Liver (tissue), 8 donors: ENCODE measurements at regions not wholly inside any gene's neighbourhood (a gene's known extent, or its start where the extent isn't known, plus 50 kb on each side); places are given as distances from the start of the nearest gene placed in this dataset.

Experiments used
- DNase-seq: peaks from one replicate; pipeline ENCODE4 v3.0.0-alpha.2; 2017; ENCODE audit warnings: low spot score
- H3K27ac ChIP-seq, 2 donors: one replicate each; pipeline ENCODE4 v1.7.0; 2013; ENCODE audit warnings: inconsistent platforms in 2 of 2, low read length in 2 of 2, control low read depth in 1 of 2, low read depth in 1 of 2, mild to moderate bottlenecking in 1 of 2
- H3K27me3 ChIP-seq, 4 donors: one replicate each; pipeline versions ENCODE4 v1.6.1 to v1.7.0; 2013; ENCODE audit warnings: low read length in 3 of 4, inconsistent platforms in 1 of 4, mild to moderate bottlenecking in 1 of 4, moderate library complexity in 1 of 4; ENCODE audit not compliant: control insufficient read depth in 4 of 4, insufficient read depth in 4 of 4
- H3K36me3 ChIP-seq, 4 donors: one replicate each; pipeline versions ENCODE4 v1.6.1 to v1.7.0; 2013; ENCODE audit warnings: low read length in 3 of 4, mild to moderate bottlenecking in 3 of 4, low read depth in 1 of 4, moderate library complexity in 1 of 4; ENCODE audit not compliant: control insufficient read depth in 4 of 4, insufficient read depth in 3 of 4
- H3K4me1 ChIP-seq, 4 donors: one replicate each; pipeline versions ENCODE4 v1.6.1 to v1.7.0; 2013; ENCODE audit warnings: low read length in 3 of 4, mild to moderate bottlenecking in 3 of 4, moderate library complexity in 1 of 4; ENCODE audit not compliant: control insufficient read depth in 4 of 4, insufficient read depth in 4 of 4
- H3K4me3 ChIP-seq, 3 donors: one replicate each; pipeline versions ENCODE4 v1.6.1 to v1.7.0; 2013; ENCODE audit warnings: low read length in 3 of 3, control low read depth in 1 of 3, low read depth in 1 of 3, mild to moderate bottlenecking in 1 of 3
- H3K9ac ChIP-seq, 2 donors: one replicate each; pipeline ENCODE4 v1.7.0; 2013; ENCODE audit warnings: low read length in 2 of 2, mild to moderate bottlenecking in 2 of 2, moderate library complexity in 2 of 2, control low read depth in 1 of 2, low read depth in 1 of 2
- H3K9me3 ChIP-seq, 4 donors: one replicate each; pipeline versions ENCODE4 v1.6.1 to v1.7.0; 2013; ENCODE audit warnings: low read length in 3 of 4; ENCODE audit not compliant: control insufficient read depth in 4 of 4
- FOXA1 ChIP-seq: IDR thresholded peaks from 2 replicates; pipeline ENCODE4 v1.6.1; 2016; ENCODE audit warnings: antibody characterized with exemption
- GABPA ChIP-seq, 2 donors: IDR thresholded peaks in 1 of 2; conservative IDR thresholded peaks in 1 of 2; 2 replicates each; pipeline ENCODE4 v1.6.1; 2016; ENCODE audit warnings: antibody characterized with exemption in 2 of 2, mild to moderate bottlenecking in 1 of 2, moderate library complexity in 1 of 2
- HNF4A ChIP-seq, 2 donors: conservative IDR thresholded peaks; 2 replicates each; pipeline ENCODE4 v1.6.1; 2016; ENCODE audit warnings: antibody characterized with exemption in 2 of 2, mild to moderate bottlenecking in 2 of 2
- HNF4G ChIP-seq: IDR thresholded peaks from 2 replicates; pipeline ENCODE4 v1.6.1; 2016; ENCODE audit warnings: antibody characterized with exemption
- JUND ChIP-seq, 2 donors: IDR thresholded peaks; 2 replicates each; pipeline ENCODE4 v1.6.1; 2016; ENCODE audit warnings: antibody characterized with exemption in 2 of 2
- RAD21 ChIP-seq, 2 donors: IDR thresholded peaks; 2 replicates each; pipeline ENCODE4 v1.6.1; 2016; ENCODE audit warnings: antibody characterized with exemption in 2 of 2, mild to moderate bottlenecking in 2 of 2
- RXRA ChIP-seq, 2 donors: IDR thresholded peaks; 2 replicates each; pipeline ENCODE4 v1.6.1; 2017 to 2018; ENCODE audit warnings: antibody characterized with exemption in 2 of 2, mild to moderate bottlenecking in 1 of 2
- SP1 ChIP-seq: IDR thresholded peaks from 2 replicates; pipeline ENCODE4 v1.6.1; 2018; ENCODE audit warnings: antibody characterized with exemption, mild to moderate bottlenecking
- TAF1 ChIP-seq: conservative IDR thresholded peaks from 2 replicates; pipeline ENCODE4 v1.6.1; 2016; ENCODE audit warnings: antibody characterized with exemption, mild to moderate bottlenecking
- YY1 ChIP-seq: IDR thresholded peaks from 2 replicates; pipeline ENCODE4 v1.6.1; 2016; ENCODE audit warnings: antibody characterized with exemption, mild to moderate bottlenecking
- WGBS: extraction: QIAGEN DNeasy Blood & Tissue Kit; methylation state at CpG from one replicate; pipeline ENCODE4 v1.1.7; 2013; 5-methylcytosine and 5-hydroxymethylcytosine counted together
- TF ChIP-seq, protein P1 (sequence below): IDR thresholded peaks from 2 replicates; pipeline ENCODE4 v1.6.1; 2016; ENCODE audit warnings: antibody characterized with exemption
- TF ChIP-seq, protein P2 (sequence below): IDR thresholded peaks from 2 replicates; pipeline ENCODE4 v1.6.1; 2016; ENCODE audit warnings: antibody characterized with exemption
- TF ChIP-seq, protein P3 (sequence below): fragments of 150-350 bp; IDR thresholded peaks from 2 replicates; pipeline ENCODE4 v1.5.1; 2017; ENCODE audit warnings: improper control_type of control experiment, low read depth, low read length; ENCODE audit not compliant: missing input control
- TF ChIP-seq, protein P4 (sequence below): IDR thresholded peaks from 2 replicates; pipeline ENCODE4 v1.6.1; 2016; ENCODE audit warnings: antibody characterized with exemption
- donor health status: healthy.
- donor health status: healthy.
- donor health status: healthy.
- donor health status: healthy.
- donor health status: healthy.

DNA sequence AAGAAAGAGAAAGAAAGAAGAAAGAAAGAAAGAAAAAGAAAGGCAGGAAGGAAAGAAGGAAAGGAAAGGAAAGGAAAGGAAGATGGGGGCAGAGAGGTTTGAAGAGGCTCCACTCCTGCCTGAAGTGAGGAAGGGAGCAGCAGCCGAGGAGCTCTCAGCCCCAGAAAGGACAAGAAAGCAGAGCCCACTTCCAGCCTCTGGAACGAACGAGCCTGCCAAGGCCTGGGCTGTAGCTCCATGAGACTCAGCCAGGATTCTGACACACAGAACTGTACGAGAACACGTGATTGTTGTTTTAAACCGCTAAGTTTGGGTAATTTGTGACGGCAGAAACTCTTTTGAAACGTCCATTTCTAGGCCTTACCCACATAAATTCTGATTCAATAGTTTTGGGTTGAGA is 69.5 kb downstream of the TTLL2 start:
- 83% methylated on average over 8 of the region's 8 CpGs for WGBS
- no peak overlapping the region for H3K4me3 ChIP-seq
- H3K27ac ChIP-seq: no peak overlapping the region
- no peaks in the 10 kb centered on the region for H3K36me3 ChIP-seq
- no peak overlapping the region for H3K9ac ChIP-seq
- H3K27me3 ChIP-seq: no peaks in the 10 kb centered on the region
- no peak for DNase-seq
- TF ChIP-seq, protein P1, sequence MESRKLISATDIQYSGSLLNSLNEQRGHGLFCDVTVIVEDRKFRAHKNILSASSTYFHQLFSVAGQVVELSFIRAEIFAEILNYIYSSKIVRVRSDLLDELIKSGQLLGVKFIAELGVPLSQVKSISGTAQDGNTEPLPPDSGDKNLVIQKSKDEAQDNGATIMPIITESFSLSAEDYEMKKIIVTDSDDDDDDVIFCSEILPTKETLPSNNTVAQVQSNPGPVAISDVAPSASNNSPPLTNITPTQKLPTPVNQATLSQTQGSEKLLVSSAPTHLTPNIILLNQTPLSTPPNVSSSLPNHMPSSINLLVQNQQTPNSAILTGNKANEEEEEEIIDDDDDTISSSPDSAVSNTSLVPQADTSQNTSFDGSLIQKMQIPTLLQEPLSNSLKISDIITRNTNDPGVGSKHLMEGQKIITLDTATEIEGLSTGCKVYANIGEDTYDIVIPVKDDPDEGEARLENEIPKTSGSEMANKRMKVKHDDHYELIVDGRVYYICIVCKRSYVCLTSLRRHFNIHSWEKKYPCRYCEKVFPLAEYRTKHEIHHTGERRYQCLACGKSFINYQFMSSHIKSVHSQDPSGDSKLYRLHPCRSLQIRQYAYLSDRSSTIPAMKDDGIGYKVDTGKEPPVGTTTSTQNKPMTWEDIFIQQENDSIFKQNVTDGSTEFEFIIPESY: no peak
- TF ChIP-seq JUND (IDR thresholded peaks at IDR 0.05) (no peak), FOXA1 (no peak), TAF1 (no peak), HNF4G (no peak), SP1 (no peak)
- TF ChIP-seq, protein P2, sequence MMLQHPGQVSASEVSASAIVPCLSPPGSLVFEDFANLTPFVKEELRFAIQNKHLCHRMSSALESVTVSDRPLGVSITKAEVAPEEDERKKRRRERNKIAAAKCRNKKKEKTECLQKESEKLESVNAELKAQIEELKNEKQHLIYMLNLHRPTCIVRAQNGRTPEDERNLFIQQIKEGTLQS: no peak
- TF ChIP-seq, protein P3, sequence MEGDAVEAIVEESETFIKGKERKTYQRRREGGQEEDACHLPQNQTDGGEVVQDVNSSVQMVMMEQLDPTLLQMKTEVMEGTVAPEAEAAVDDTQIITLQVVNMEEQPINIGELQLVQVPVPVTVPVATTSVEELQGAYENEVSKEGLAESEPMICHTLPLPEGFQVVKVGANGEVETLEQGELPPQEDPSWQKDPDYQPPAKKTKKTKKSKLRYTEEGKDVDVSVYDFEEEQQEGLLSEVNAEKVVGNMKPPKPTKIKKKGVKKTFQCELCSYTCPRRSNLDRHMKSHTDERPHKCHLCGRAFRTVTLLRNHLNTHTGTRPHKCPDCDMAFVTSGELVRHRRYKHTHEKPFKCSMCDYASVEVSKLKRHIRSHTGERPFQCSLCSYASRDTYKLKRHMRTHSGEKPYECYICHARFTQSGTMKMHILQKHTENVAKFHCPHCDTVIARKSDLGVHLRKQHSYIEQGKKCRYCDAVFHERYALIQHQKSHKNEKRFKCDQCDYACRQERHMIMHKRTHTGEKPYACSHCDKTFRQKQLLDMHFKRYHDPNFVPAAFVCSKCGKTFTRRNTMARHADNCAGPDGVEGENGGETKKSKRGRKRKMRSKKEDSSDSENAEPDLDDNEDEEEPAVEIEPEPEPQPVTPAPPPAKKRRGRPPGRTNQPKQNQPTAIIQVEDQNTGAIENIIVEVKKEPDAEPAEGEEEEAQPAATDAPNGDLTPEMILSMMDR: no peak
- H3K4me1 ChIP-seq: peaks cover 12 to 34% (median 25%) of the 10 kb centered on the region in 4 donors
- no peaks in the 10 kb centered on the region for H3K9me3 ChIP-seq

DNA sequence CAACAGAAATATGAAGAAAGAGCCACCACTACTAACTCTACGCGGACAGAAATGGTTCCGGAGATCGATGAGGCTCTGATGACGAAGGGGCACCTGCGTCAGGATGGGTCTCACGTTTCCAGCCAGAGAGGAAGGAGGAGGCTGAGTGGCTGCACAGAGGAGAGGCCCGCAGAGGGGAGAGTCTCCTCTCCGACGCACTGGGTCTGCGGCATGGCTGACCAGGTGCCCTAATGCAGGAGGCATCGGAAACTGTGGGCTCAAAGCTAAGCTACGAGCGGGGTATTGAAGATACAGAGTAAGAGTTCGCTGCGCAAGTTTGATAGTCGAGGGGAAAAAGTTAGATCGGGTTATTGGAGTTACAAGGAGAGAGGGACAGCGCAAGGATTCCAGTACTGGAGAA is 69.9 kb downstream of the TTLL2 start:
- Histone ChIP-seq H3K4me1 (peaks cover 12 to 34% (median 25%) of the 10 kb centered on the region in 4 donors), H3K4me3 (no peak overlapping the region), H3K27ac (no peak overlapping the region), H3K9ac (no peak overlapping the region), H3K9me3 (no peaks in the 10 kb centered on the region), H3K36me3 (no peaks in the 10 kb centered on the region), H3K27me3 (no peaks in the 10 kb centered on the region)
- WGBS: 90% methylated on average over 19 of the region's 19 CpGs
- no peak for DNase-seq
- TF ChIP-seq, protein P2: no peak
- no peak for TF ChIP-seq RAD21 (IDR thresholded peaks at IDR 0.05)
- TF ChIP-seq, protein P1: no peak
- TF ChIP-seq, protein P3: no peak
- TF ChIP-seq GABPA (IDR thresholded peaks at IDR 0.05 in 1 of 2, conservative IDR thresholded peaks at IDR 0.05 in 1 of 2): no peak
- TF ChIP-seq YY1: no peak
- no peak for TF ChIP-seq SP1
- no peak for TF ChIP-seq RXRA (IDR thresholded peaks at IDR 0.05)
- TF ChIP-seq, protein P4, sequence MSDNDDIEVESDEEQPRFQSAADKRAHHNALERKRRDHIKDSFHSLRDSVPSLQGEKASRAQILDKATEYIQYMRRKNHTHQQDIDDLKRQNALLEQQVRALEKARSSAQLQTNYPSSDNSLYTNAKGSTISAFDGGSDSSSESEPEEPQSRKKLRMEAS: no peak
- no peak for TF ChIP-seq HNF4A (conservative IDR thresholded peaks at IDR 0.05)
- TF ChIP-seq HNF4G: no peak
